K562 (cell line): ENCODE measurements at regions not wholly inside any gene's neighbourhood (a gene's known extent, or its start where the extent isn't known, plus 50 kb on each side); places are given as distances from the start of the nearest gene placed in this dataset.

ENCODE experiments used
- ATAC-seq: fragments of 200-7000 bp; cut with Tn5 transposase; 3 replicates; pipeline ENCODE4 v1.9.1; 2020; ENCODE audit warnings: moderate library complexity
- BruUV-seq: library from RNA; stranded (reverse); fragments of 400-500 nt; replicated peaks from 2 replicates; lab custom pipeline; 2021; lab: Mats Ljungman, UMichigan
- CTCF ChIA-PET: fragments of 300-600 bp; formaldehyde crosslinking; extraction: SDS; loops from one replicate; lab custom pipeline; 2021; ENCODE audit warnings: low intra/inter-chr PET ratio; lab: Yijun Ruan, JAX
- POLR2A ChIA-PET: fragments of 300-600, 350-650 bp; sonication (Branson Sonifier 250); formaldehyde crosslinking; extraction: SDS; loops from one replicate; lab custom pipeline; 2021; ENCODE audit warnings: antibody characterized with exemption, inconsistent platforms; lab: Yijun Ruan, JAX
- DNase-seq, 4 experiments: peaks; one replicate each; pipeline versions ENCODE4 v3.0.0 to v3.0.0-alpha.2; 2011 to 2018; ENCODE audit warnings: low spot score in 3 of 4, mixed read lengths in 3 of 4; ENCODE audit errors: extremely low read depth in 1 of 4
- FAIRE-seq: peaks from 2 replicates; lab custom pipeline; 2011; peaks lifted over from hg19 to GRCh38; lab: Jason Lieb, UNC
- H2AFZ ChIP-seq: 2 replicates; pipeline ENCODE4 v1.6.0; 2011; ENCODE audit warnings: low read depth, low read length, control low read depth, inconsistent platforms
- H3K27ac ChIP-seq: fragments of 200-600 bp; 3 replicates; pipeline ENCODE4 v1.8.0; 2011; ENCODE audit warnings: low read depth, mild to moderate bottlenecking, control low read depth, inconsistent platforms, low read length, moderate library complexity, mixed read lengths; ENCODE audit errors: extremely low read depth
- H3K27me3 ChIP-seq, 2 experiments: fragments of 300-600 bp in 1 of 2; 2 replicates in 1 of 2; 3 replicates in 1 of 2; pipeline versions ENCODE4 v1.6.0 to v1.8.0; 2011; ENCODE audit warnings: inconsistent platforms in 2 of 2, low read length in 2 of 2, mild to moderate bottlenecking in 1 of 2, mixed read lengths in 1 of 2, moderate library complexity in 1 of 2; ENCODE audit not compliant: control insufficient read depth in 2 of 2, insufficient read depth in 2 of 2
- H3K36me3 ChIP-seq: fragments of 300-600 bp; 3 replicates; pipeline ENCODE4 v1.8.0; 2011; ENCODE audit warnings: mild to moderate bottlenecking, low read length, inconsistent platforms; ENCODE audit not compliant: control insufficient read depth, insufficient read depth
- H3K4me1 ChIP-seq, 2 experiments: fragments of 200-600 bp in 1 of 2; replicated peaks in 1 of 2; 2 replicates in 1 of 2; 3 replicates in 1 of 2; pipeline versions ENCODE4 v1.5.1 to v1.8.0; 2011; ENCODE audit warnings: inconsistent platforms in 2 of 2, low read length in 2 of 2, mild to moderate bottlenecking in 1 of 2, mixed read lengths in 1 of 2, moderate library complexity in 1 of 2; ENCODE audit not compliant: control insufficient read depth in 2 of 2, insufficient read depth in 2 of 2
- H3K4me2 ChIP-seq: 2 replicates; pipeline ENCODE4 v1.6.1; 2011; ENCODE audit warnings: low read length, control low read depth, inconsistent platforms, mixed read lengths; ENCODE audit not compliant: insufficient read depth
- H3K4me3 ChIP-seq: fragments of 200-600 bp; sonication (generic), shearing (Covaris generic); 2 replicates; pipeline ENCODE4 v1.5.1; 2016; ENCODE audit warnings: control low read depth, inconsistent platforms
- H3K79me2 ChIP-seq: fragments of 200-600 bp; 3 replicates; pipeline ENCODE4 v1.8.0; 2011; ENCODE audit warnings: low read length, inconsistent platforms; ENCODE audit not compliant: control insufficient read depth, insufficient read depth
- H3K9ac ChIP-seq, 2 experiments: 2 replicates each; pipeline versions ENCODE4 v1.6.0 to v1.6.1; 2011; ENCODE audit warnings: low read depth in 2 of 2, low read length in 2 of 2, control low read depth in 1 of 2, inconsistent platforms in 1 of 2, mild to moderate bottlenecking in 1 of 2, mixed read lengths in 1 of 2; ENCODE audit not compliant: insufficient read depth in 1 of 2
- H3K9me1 ChIP-seq: one replicate; pipeline ENCODE4 v1.6.0; 2011; ENCODE audit warnings: inconsistent platforms, mild to moderate bottlenecking, low read length, moderate library complexity; ENCODE audit not compliant: control insufficient read depth, insufficient read depth
- H3K9me3 ChIP-seq: replicated peaks from 2 replicates; pipeline ENCODE4 v1.5.1; 2011; ENCODE audit warnings: low read depth, low read length, inconsistent platforms; ENCODE audit not compliant: control insufficient read depth, insufficient read depth
- H4K20me1 ChIP-seq: replicated peaks from 2 replicates; pipeline ENCODE4 v1.6.1; 2011; ENCODE audit warnings: low read length, inconsistent platforms, mixed read lengths; ENCODE audit not compliant: control insufficient read depth, insufficient read depth
- ARID1B ChIP-seq: fragments of 450-650 bp; IDR thresholded peaks from 2 replicates; pipeline ENCODE4 v1.6.1; 2016; ENCODE audit warnings: antibody characterized with exemption, mild to moderate bottlenecking, inconsistent platforms
- ASH1L ChIP-seq: fragments of 450-650 bp; IDR thresholded peaks from 2 replicates; pipeline ENCODE4 v1.6.1; 2018; ENCODE audit warnings: borderline replicate concordance, mild to moderate bottlenecking, low read depth; ENCODE audit not compliant: partially characterized antibody
- BDP1 ChIP-seq: IDR thresholded peaks from 3 replicates; pipeline ENCODE4 v1.6.1; 2011; ENCODE audit not compliant: insufficient read length, insufficient read depth
- CBX2 ChIP-seq: fragments of 200-600 bp; sonication (generic); IDR thresholded peaks from one replicate; pipeline ENCODE4 v1.6.1; 2012; ENCODE audit warnings: mild to moderate bottlenecking, low read length, inconsistent platforms; ENCODE audit not compliant: insufficient read depth, poor library complexity, severe bottlenecking
- DLX4 ChIP-seq: fragments of 250-450 bp; sonication (Bioruptor Pico); IDR thresholded peaks from 2 replicates; pipeline ENCODE4 v1.6.1; 2021; ENCODE audit warnings: mild to moderate bottlenecking
- ESRRB ChIP-seq: fragments of 250-450 bp; sonication (Bioruptor Pico); IDR thresholded peaks from 2 replicates; pipeline ENCODE4 v1.5.0; 2020; ENCODE audit warnings: mild to moderate bottlenecking, moderate library complexity, borderline replicate concordance
- ETV1 ChIP-seq: fragments of 450-650 bp; conservative IDR thresholded peaks from 2 replicates; pipeline ENCODE4 v1.6.1; 2016; ENCODE audit warnings: missing genetic modification characterization, control low read depth, low read depth, missing compliant biosample characterization
- FOS ChIP-seq: IDR thresholded peaks from 3 replicates; pipeline ENCODE4 v1.6.1; 2011; ENCODE audit not compliant: insufficient read length; ENCODE audit errors: extremely low read depth
- IRF2 ChIP-seq: sonication (generic); formaldehyde crosslinking; IDR thresholded peaks from 2 replicates; pipeline ENCODE4 v1.8.1; 2022; ENCODE audit warnings: mild to moderate bottlenecking, missing genetic modification reagents
- JUN ChIP-seq, 2 experiments: sonication (generic) in 1 of 2; formaldehyde crosslinking in 1 of 2; IDR thresholded peaks; 2 replicates each; pipeline versions ENCODE4 v1.6.1 to v1.8.0; 2012 to 2022; ENCODE audit warnings: borderline replicate concordance in 2 of 2, mild to moderate bottlenecking in 2 of 2, improper control_type of control experiment in 1 of 2, low read depth in 1 of 2, low read length in 1 of 2, missing genetic modification reagents in 1 of 2
- NCOA6 ChIP-seq: fragments of 450-650 bp; IDR thresholded peaks from 2 replicates; pipeline ENCODE4 v1.6.1; 2017; ENCODE audit warnings: mild to moderate bottlenecking
- NFATC3 ChIP-seq: fragments of 450-650 bp; IDR thresholded peaks from 2 replicates; pipeline ENCODE4 v1.6.1; 2017; ENCODE audit warnings: mild to moderate bottlenecking
- RBM14 ChIP-seq: fragments of 200-400 bp; formaldehyde crosslinking; IDR thresholded peaks from 2 replicates; pipeline ENCODE4 v1.6.1; 2018; ENCODE audit warnings: low read depth, mild to moderate bottlenecking, low read length, moderate library complexity, borderline replicate concordance; ENCODE audit not compliant: insufficient read depth
- TAF9B ChIP-seq: fragments of 450-650 bp; IDR thresholded peaks from 2 replicates; pipeline ENCODE4 v1.6.1; 2018; ENCODE audit warnings: mild to moderate bottlenecking; ENCODE audit not compliant: partially characterized antibody
- ZZZ3 ChIP-seq: fragments of 450-650 bp; IDR thresholded peaks from 2 replicates; pipeline ENCODE4 v1.6.1; 2016; ENCODE audit warnings: antibody characterized with exemption, mild to moderate bottlenecking, moderate library complexity
- in situ Hi-C: fragments of 300-500 bp; cut with MboI; formaldehyde crosslinking; loops from 4 replicates; pipeline ENCODE4 v1.15.0; 2018; ENCODE audit warnings: inconsistent platforms, mixed read lengths
- intact Hi-C: fragments of 100-400 bp; cut with micrococcal nuclease; formaldehyde crosslinking; loops from 2 replicates; pipeline ENCODE4 v1.14.2; 2022
- TF ChIP-seq, protein P1 (sequence below): fragments of 450-650 bp; IDR thresholded peaks from 2 replicates; pipeline ENCODE4 v1.7.0; 2016; ENCODE audit warnings: borderline replicate concordance

DNA sequence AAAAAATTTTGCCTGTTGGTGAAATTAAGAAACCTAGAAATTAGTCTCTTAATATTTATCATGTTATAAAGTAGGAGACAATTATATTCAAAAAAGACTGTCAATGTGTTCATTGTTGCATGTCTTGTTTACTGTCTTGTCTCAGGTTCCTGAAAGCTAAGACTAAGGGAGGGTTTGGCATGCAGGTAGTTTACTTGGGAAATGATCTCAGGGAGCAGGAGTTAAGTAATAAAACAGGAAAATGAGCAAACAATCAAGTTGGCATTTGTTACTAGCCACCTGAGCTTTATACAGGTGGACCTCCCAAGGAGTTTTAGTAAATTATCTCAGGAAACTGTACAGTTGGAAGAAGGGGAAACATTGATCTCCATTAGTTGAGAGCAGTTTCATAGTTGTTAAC, 188.0 kb upstream of the MDGA2 start:
- BruUV-seq = no TSS peak

More for the DNA sequence above, 188.0 kb upstream of the MDGA2 start:
- POLR2A ChIA-PET = no interaction called here
- in situ Hi-C loops (no loop called here), intact Hi-C loops (no loop called here)
- Histone ChIP-seq H3K27ac (no peak overlapping the region), H3K4me2 (no peak overlapping the region), H3K36me3 (no peaks in the 10 kb centered on the region), H3K4me3 (no peak overlapping the region), H3K9me1 (no peaks in the 10 kb centered on the region), H3K9ac (no peak overlapping the region), H4K20me1 (no peaks in the 10 kb centered on the region), H3K79me2 (no peaks in the 10 kb centered on the region), H3K4me1 (no peaks in the 10 kb centered on the region), H3K27me3 (no peaks in the 10 kb centered on the region), H3K9me3 (no peaks in the 10 kb centered on the region), H2AFZ (no peak overlapping the region)
- ATAC-seq = no peak
- no peak for FAIRE-seq
- no peak for TF ChIP-seq DLX4 (CRISPR knock-in tag)
- TF ChIP-seq NCOA6 = no peak
- no peak for TF ChIP-seq ETV1 (tag)
- TF ChIP-seq BDP1 = no peak
- no peak for TF ChIP-seq ZZZ3
- no peak for TF ChIP-seq NFATC3
- no peak for TF ChIP-seq ARID1B
- no peak for TF ChIP-seq FOS
- TF ChIP-seq RBM14 = no peak
- TF ChIP-seq IRF2 (CRISPR knock-in tag) = no peak
- no peak for TF ChIP-seq ESRRB (CRISPR knock-in tag)
- TF ChIP-seq CBX2 = no peak
- TF ChIP-seq ASH1L = no peak
- TF ChIP-seq, protein P1, sequence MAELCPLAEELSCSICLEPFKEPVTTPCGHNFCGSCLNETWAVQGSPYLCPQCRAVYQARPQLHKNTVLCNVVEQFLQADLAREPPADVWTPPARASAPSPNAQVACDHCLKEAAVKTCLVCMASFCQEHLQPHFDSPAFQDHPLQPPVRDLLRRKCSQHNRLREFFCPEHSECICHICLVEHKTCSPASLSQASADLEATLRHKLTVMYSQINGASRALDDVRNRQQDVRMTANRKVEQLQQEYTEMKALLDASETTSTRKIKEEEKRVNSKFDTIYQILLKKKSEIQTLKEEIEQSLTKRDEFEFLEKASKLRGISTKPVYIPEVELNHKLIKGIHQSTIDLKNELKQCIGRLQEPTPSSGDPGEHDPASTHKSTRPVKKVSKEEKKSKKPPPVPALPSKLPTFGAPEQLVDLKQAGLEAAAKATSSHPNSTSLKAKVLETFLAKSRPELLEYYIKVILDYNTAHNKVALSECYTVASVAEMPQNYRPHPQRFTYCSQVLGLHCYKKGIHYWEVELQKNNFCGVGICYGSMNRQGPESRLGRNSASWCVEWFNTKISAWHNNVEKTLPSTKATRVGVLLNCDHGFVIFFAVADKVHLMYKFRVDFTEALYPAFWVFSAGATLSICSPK = no peak
- TF ChIP-seq JUN (IDR thresholded peaks at IDR 0.05; ENCODE audit: borderline replicate concordance, low read depth, low read length) = no peak
- TF ChIP-seq JUN (CRISPR knock-in tag; IDR thresholded peaks at IDR 0.05; ENCODE audit: borderline replicate concordance) = no peak
- TF ChIP-seq TAF9B = no peak
- no peak for DNase-seq
- CTCF ChIA-PET = no interaction called here
